Myocyte (in vitro differentiated cells): ENCODE measurements at regions not wholly inside any gene's neighbourhood (a gene's known extent, or its start where the extent isn't known, plus 50 kb on each side); places are given as distances from the start of the nearest gene placed in this dataset.

ENCODE experiments used
- DNase-seq: peaks from one replicate; pipeline ENCODE4 v3.0.0-alpha.2; 2012; ENCODE audit warnings: low read depth

DNA sequence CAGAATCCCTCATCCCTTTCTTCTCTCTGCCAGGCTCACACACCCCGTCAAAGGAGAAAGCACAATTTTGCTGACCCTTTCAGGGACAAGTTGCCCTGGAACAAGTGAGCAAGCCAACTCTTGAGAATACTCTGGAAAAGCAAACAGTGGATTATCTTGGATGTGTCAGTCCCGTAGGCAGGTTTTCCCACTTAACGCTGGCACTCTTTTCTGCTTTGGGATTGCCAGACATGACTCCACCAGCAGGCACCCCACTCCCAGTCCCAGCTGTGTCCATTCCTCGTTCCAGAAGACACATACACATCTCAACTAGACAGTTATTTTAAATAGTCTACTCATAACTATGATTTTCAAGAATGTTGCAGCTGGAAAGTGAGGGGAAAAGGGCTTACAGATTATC, 145.5 kb upstream of the CDKN3 start:
- peak; percentile 70 for DNase-seq

DNA sequence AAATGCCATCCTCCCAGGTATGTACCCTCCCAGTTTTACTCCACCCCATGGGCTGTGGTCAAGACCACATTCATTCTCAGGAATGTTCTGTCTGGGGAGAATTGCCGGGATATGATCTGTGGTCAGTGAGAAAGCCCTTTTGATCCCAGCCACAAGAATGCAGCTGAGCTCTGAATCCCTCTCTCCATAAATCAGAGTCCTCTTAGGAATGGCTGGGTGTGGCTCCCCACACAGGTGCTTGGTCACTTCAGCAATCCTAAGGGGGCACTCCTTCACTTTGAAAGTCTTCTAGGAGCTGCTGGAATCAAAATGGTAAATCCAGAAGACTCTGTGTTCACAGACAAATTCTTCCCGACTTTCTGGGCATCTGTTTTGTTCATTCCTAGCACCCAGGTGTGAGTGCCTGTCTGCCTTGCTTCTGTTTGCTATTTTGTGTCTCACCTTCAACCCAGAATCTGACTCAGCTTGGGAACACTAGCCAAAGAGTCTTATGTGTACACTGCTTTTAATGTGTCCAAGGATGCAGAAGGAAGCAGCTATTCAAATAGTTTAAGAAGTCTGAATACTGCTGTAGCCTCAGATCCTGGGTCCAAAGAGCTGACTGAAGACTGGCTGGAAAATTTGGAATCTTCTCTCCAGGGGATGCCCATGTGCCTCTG, 144.6 kb upstream of the CDKN3 start:
- peak; percentile 87 for DNase-seq

DNA sequence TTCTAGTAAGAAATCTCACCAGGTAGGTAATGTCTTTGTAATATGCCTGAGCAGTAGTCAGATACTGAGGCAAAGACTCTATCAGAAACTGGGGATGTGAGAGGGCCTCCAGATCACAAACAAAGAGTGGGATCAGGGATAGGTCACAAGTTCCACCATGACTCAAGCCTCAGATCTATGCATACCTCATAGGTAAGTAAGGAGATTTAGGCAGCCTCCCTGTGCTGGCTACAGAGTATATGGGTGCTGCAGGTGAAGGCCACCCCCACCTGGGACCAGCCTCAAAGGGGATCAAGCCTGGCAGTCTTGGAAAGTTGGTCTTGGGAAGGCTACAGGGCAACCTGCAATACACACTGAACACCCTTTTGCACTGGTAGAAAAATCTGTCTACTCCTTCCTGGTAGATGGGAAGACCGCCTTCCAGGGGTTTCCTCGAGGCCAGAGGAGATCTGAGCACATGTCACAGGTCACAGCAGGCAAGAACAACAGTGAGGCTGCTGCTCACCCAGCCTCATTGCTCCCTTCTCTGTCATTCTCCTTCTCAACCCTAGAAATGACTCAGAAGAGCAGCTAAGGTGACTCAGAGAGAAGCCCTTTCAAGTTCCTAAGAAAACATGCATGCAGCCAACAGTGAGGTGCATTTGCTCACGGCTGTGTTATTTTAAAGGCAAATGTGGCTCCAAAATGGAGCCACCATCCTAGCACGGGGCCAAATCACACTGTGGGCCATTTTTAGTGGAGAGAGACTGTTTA, 143.4 kb upstream of the CDKN3 start:
- peak; percentile 72 for DNase-seq

DNA sequence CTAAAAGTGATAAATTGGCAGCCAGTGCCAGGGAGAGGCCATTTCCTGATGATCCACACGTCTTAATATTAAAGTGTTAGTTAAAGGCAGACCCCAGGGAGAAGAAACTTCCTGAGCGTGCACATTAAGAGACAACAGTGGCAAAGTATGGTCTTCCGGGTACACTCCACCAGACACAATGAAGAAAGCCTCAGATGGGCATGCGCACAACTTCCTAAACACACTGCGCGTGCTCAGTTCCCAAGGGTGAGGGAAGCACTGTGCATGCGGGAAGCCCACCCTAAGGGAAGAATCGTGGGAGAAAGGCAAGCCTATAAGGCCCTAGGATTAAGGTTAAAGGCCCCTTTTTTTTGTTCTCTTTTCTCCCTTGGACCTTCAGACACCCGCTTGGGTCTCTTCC, 140.7 kb upstream of the CDKN3 start:
- no peak for DNase-seq

DNA sequence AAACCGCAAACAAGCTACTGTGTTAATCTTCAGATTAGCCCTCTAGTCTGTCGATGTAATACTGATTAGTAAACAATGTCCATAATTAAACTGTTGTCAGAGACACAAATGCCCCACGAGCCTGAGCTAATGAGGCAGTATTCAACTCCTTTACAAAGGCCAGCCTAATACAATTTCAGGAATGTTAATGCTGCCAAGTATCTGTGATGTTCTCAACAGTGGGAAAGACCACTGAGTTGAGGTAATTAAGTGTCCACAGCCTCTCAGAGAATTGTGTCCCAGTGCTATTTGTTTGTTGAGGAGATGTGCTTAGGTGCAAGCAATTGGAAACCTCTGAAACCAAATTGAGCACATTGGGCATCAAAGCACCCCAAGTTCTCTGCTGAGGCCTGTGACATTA, 139.4 kb upstream of the CDKN3 start:
- DNase-seq = peak; percentile 44

DNA sequence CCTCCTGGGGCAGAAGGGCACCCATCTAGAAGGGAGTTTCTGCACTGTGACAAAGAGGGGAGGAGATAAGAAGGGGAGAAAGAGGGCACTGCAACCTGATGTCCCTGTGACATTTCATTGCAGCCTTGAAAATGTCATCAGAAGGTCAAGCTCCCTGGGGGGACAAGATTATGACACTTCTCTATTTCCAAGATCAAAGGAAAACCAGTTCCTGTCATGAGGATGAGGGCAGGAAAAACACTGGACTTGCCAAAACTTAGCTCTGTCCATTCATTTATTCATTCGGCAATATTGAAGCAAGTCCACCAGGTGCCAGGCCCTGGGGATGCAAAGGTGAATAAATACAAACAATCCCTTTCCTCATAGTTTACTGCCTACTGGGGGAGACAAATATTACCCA, 138.4 kb upstream of the CDKN3 start:
- no peak for DNase-seq

DNA sequence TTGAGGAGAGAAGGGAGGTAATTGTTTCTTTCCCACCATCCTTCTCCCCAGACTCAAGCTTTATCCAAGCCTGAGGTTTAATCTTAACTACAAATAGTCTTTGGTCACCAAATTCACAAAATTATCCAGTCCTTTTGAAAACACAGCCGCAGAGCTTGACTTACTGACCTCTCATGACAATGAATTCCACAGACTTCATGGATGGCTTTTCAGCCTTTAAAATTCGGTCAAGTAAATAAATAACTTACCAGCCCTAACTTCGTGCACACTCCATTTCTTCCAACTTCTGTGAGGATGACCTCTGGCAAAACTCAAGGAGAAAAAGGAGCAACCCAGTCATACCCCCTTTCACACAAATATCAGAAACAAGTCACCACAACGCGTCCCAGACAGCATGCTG, 137.0 kb upstream of the CDKN3 start:
- no peak for DNase-seq

DNA sequence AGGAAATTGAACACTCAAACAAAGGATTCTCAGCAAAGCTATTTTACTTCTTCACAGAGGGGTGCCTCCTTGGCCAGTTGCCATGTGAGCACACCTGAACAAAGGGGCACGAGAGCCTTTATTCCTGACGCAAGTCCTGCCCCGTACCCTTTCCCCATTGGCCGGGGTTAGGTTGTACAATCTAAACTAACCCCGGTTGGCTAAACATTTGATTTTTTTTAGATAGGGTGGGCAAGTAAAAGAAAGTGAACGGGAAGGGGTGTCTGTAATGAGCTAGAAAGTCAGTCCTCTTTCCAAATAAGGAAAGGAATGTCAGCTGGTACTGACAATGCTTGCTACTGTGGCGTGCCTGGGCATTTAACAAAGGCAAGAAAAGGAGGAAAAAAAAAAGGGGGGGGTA, 135.5 kb upstream of the CDKN3 start:
- no peak for DNase-seq

DNA sequence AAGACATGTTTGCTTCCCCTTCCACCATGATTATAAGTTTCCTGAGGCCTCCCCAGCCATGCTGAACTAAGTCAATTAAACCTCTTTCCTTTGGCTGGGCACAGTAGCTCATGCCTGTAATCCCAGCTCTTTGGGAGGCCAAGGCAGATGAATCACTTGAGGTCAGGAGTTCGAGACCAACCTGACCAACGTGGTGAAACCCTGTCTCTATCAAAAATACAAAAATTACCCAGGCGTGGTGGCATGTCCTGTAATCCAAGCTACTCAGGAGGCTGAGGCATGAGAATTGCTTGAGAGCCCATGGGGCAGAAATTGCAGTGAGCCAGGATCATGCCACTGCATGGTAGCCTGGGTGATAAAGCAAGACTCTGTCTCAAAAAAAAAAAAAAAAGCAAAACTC, 130.2 kb upstream of the CDKN3 start:
- peak; percentile 62 for DNase-seq

DNA sequence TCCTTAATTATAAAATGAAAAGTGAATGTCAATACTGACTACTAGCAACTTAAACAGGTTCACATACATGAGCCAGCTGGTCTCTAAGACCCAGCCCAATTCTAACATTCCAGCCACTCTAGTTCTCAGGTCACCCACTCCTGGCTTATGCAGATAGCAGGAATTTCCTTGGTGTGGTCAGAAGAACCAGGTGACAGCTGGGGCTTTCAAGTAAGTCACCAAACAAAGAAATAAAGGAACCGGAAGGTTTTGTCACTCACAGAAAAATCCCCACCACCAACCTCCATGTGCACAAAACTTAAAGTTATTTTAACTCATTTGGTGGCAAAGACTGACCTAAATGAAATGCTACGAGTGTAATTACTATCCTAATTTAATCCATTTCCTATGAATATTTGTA, 129.6 kb upstream of the CDKN3 start:
- peak; percentile 69 for DNase-seq

DNA sequence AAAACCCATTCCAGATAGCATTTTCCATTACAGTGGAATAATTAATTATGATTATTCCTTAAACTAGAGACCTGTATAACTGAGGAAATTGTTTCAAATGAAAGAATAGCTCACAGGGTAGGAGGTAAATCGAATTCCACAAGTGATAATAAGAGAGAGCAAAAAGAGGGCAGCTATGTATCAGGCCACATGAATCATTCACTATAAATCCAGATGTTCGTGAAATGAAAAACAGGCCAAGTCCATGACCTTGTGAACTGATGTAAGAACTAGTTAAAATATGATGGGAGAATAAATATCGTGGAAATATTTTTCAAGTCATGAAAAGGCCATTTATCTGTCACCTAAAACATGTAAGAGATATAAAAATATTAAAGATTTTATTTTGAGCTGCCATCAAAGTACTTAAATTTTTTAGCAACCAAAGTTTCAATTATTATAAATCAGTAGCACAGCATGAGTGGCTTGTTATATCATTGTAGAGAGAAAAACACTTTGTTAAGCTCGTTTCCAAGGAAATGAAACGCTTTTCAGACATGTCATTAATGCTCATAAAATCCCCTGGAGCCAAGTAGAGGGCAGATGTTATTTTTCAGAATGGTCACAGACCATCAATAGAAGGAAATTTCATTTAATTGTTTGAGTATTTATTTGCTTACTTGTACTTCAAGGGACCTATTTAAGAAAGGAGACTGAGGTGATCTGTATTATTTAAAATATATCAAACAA, 120.6 kb upstream of the CDKN3 start:
- no peak for DNase-seq

DNA sequence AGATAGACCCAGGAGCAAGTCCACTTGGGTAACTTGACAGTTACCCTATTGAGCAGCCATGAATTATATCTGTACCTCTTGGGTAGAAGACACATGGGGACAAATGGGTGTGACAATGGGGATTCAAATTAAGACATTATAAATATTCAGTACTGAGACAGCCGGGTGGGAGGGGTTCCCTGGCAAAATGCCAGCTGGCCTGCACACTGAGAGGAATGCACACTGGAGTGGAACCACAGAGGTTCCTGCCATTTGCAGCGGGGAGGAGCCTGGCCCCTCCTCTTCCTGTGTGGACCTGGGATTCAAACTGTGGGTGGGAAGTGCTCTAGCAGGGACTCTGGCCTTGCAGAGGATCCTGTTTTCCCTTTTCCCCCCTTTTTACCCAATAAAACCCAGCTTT, 118.7 kb upstream of the CDKN3 start:
- DNase-seq = peak; percentile 24

DNA sequence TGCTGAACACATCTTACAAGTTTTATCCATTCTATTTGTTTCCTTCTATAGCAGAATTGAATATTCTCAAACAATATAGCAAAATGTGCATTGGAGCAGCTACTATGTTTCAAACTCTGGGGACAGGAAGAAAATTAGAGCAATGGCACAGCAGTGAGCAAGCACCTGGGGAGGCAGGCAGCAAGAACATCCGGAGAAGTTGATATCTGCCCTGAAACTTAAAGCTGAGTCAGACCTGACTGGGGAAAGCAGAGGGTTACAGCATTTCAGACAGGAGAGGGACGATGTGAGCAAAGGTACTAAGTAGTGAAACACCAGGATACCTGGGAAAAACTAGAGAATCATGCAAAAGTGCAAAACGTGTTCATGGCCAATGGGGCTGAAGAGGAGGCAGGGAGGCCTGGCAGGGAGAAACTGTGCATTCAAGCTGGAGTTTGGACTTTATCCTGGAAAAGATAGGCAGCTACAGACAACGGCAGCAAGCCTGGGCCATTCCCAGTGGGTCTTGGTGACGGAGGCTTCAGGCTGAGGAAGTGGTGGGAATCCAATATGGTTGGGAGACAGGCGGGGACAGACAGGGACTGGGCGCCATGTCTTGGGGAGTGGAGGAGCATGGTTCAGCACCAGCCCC, 118.0 kb upstream of the CDKN3 start:
- DNase-seq = no peak

DNA sequence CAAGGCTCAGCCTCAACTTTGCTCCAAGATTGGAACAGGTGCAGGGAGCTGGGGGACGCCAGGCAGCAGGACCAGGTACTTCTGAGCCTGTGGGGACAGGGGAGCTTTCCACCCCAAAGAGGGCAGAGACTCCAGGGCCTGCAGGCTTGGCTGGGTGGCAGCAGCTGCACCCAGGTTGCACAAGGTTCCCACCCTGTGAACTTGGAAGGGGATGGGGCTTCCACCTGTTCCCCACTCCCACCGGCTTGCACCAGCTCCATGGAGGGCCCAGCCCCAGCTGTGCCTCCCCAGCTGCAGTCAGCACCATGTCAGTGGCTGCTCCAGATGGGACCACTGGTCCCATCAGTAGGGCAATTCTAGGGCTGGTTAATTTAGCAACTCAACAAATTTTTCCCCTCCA, 114.0 kb upstream of the CDKN3 start:
- no peak for DNase-seq

DNA sequence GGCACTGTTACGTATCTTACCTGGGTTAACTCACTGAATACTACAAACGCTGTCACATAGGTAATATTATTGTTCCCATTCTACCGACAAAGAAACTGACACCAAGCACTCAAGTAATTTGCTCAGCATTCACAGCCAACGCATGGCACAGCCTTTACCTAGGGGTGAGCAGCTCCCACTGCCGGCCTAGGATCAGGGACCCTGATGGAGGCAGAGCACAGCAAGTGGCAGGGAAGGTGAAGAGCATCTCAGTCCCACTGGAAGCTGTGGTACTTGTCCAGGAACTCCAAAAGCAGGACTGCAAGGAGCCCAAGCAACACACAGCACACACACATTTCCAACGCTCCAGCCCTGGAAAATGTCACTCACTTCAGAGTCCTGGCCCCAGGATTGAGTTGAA, 111.8 kb upstream of the CDKN3 start:
- DNase-seq = no peak

DNA sequence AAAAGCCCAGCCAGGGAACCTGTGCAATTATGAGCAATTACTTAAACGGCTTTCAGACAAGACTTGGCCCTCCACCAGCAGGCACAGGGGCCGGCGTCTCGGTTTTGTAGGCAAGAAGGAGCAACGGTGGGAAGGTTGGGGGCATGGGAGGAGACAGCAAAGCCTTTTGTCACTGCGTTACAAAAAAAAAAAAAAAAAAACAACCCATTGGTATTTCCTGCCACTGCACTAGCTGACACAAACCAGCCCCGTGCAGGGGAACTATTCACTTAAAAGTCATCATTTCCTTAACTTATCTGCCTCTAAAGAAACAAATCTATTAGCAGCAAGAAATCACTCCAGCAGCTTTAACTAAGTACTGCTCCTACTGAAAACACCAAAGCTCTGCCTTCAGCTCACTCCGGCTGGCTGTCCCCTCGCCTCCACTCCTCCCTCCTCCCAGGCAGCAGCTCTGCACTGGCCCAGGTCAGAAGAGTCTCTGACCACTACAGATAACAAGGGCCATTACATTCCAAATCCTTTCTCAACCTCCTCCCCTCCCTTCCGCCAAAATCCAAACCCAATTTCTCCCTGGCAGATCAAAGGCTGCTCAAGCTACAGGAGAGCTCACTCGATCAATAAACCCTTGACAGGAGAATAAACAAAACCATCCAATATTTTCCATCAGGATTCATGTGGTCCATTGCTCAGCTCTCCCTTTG, 105.2 kb upstream of the CDKN3 start:
- no peak for DNase-seq

DNA sequence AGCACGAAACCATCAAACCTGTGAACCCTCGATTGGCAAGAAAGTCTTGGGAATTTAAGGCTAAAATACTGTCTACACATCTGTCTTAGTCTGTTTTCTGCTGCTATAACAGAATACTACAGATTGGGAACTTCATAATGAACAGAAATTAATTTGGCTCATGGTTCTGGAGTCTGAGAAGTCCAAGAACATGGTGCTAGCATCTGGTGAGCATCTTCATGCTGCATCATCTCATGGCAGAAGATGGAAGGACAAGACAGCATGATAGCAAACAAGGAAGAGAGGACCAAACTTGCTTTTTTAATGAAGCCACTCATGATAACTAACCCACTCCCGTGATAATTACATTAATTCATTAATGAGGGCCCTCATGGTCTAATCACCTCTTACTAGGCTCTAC, 102.0 kb upstream of the CDKN3 start:
- no peak for DNase-seq

DNA sequence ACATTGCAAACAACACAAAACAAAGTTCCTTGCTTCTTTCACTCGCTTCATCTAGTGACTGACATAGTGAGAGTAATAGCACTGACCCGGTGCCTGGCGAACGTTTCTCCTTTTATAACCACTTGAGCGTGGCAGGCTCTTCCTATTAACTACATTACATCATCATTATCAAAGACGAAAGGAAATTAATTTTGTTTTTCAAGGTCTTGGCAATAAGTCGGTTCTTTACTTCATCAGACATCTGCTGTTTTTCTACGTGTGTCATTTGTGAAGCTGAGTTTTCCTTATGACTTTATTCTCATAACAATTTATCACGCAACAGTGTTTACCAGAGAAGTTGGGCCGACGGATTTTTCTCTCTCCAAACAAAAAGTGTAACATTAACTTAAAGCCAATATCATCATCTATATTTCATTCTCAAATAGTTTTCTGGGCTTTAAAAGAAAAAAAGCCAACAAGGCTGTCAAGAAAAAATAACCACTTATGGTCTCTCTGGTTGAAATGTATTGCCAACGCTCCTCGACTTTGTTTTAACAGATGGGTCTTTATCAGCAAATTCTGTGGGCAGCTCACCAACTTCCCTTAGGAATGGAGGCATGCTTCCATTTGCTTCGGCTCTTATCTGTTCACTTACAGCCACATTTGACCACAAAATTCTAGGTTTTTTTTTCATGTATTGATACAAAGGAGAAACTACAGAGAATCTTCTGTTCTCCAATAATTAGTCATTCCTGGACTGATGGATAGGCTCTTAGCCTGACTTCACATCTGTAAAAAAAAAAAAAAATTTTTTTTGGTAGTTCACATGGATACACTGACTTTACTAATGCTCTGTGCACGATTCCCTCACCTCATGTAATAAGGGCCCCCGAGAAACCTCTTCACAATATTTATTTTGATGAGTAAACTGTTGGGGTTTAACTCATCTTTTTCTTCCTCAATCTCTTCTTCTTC, 97.1 kb upstream of the CDKN3 start:
- DNase-seq = no peak

DNA sequence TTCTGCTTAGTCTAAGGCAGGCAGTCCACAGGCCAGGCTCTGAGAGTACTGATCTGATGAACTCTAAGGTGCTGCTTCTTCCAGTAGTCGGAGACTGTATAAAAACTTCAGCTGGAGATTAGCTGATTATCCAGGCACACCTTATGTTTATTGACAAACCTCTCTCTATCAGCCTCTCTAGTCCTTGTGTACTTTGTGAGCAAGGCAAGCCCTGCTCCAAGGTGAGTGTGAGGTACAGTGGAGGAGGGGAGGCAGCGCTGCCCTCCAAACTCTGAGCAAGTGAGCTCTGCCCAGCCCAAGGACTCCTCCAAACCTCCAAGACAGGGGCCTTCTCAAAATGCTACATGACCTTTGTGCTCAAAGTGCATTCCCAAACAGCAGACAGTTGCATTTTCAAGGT, 95.9 kb upstream of the CDKN3 start:
- no peak for DNase-seq

DNA sequence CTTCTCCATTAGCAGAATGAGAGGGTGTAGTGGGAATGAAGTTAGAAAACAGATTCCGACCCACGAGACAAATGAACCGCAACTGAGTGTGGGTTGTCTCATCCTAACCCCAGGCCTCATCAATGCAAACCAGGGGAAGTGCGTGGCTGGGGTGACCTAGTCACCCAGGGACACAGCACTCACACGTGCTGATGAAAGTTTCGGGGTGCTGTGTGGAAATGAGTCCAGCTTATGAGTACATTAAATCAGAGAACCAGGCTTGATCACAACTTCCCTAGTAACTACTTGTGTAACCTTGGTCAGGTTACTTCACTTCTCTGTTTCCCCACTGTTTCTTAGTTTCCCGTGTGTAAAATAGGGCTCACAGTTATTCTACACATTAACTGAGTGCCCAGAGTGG, 95.4 kb upstream of the CDKN3 start:
- no peak for DNase-seq
